GM12878 (cell line): ENCODE measurements at regions not wholly inside any gene's neighbourhood (a gene's known extent, or its start where the extent isn't known, plus 50 kb on each side); places are given as distances from the start of the nearest gene placed in this dataset.

Source experiments
- ATAC-seq: fragments of 200-7000 bp; cut with Tn5 transposase; 3 replicates; pipeline ENCODE4 v1.9.1; 2020; ENCODE audit warnings: mild to moderate bottlenecking, moderate library complexity
- BruUV-seq: library from RNA; stranded (reverse); fragments of 400-500 nt; replicated peaks from 2 replicates; lab custom pipeline; 2021; lab: Mats Ljungman, UMichigan
- CTCF ChIA-PET: fragments of 300-600 bp; sonication (Branson Sonifier 250); formaldehyde crosslinking; extraction: SDS; loops from one replicate; lab custom pipeline; 2021; ENCODE audit warnings: inconsistent platforms; lab: Yijun Ruan, JAX
- POLR2A ChIA-PET: fragments of 350-600 bp; formaldehyde crosslinking; extraction: SDS; loops from one replicate; lab custom pipeline; 2021; ENCODE audit warnings: inconsistent platforms; lab: Charles Lee
- RAD21 ChIA-PET: fragments of 300-600 bp; sonication (Branson Sonifier 250); formaldehyde crosslinking; loops from one replicate; lab custom pipeline; 2023; ENCODE audit warnings: antibody characterized with exemption; ENCODE audit not compliant: unreplicated experiment; lab: Charles Lee
- SMC1A ChIA-PET: fragments of 300-600 bp; sonication (Branson Sonifier 250); formaldehyde crosslinking; loops from one replicate; lab custom pipeline; 2023; ENCODE audit not compliant: unreplicated experiment, uncharacterized antibody; lab: Charles Lee
- DNase-seq: peaks from one replicate; pipeline ENCODE4 v3.0.0-alpha.2; 2011; ENCODE audit warnings: low read depth, low spot score
- FAIRE-seq: peaks from 3 replicates; lab custom pipeline; 2011; peaks lifted over from hg19 to GRCh38; lab: Jason Lieb, UNC
- H2AFZ ChIP-seq: 2 replicates; pipeline ENCODE4 v1.6.0; 2011; ENCODE audit warnings: low read depth, low read length, control low read depth; ENCODE audit not compliant: control insufficient read depth
- H3K27ac ChIP-seq: 2 replicates; pipeline ENCODE4 v1.5.1; 2011; ENCODE audit warnings: control low read depth; ENCODE audit not compliant: control insufficient read depth, insufficient read depth
- H3K27me3 ChIP-seq, 2 experiments: replicated peaks in 1 of 2; 2 replicates each; pipeline versions ENCODE4 v1.6.0 to v1.6.1; 2011; ENCODE audit warnings: low read length in 1 of 2; ENCODE audit not compliant: control insufficient read depth in 2 of 2, insufficient read depth in 2 of 2
- H3K36me3 ChIP-seq, 2 experiments: 2 replicates each; pipeline ENCODE4 v1.5.1; 2011; ENCODE audit warnings: low read length in 1 of 2; ENCODE audit not compliant: control insufficient read depth in 2 of 2, insufficient read depth in 2 of 2
- H3K4me1 ChIP-seq: 2 replicates; pipeline ENCODE4 v1.6.1; 2011; ENCODE audit warnings: mild to moderate bottlenecking, low read length, moderate library complexity, mixed read lengths; ENCODE audit not compliant: control insufficient read depth, insufficient read depth
- H3K4me2 ChIP-seq: 2 replicates; pipeline ENCODE4 v1.6.0; 2011; ENCODE audit warnings: control low read depth; ENCODE audit not compliant: control insufficient read depth, insufficient read depth
- H3K4me3 ChIP-seq: fragments of 200-600 bp; sonication (generic); 2 replicates; pipeline ENCODE4 v1.5.1; 2016
- H3K79me2 ChIP-seq: 2 replicates; pipeline ENCODE4 v1.6.0; 2011; ENCODE audit warnings: low read length; ENCODE audit not compliant: control insufficient read depth, insufficient read depth
- H3K9ac ChIP-seq: 2 replicates; pipeline ENCODE4 v1.8.0; 2011; ENCODE audit warnings: low read length, control low read depth, mixed read lengths; ENCODE audit not compliant: control insufficient read depth, insufficient read depth
- H3K9me3 ChIP-seq: replicated peaks from 3 replicates; pipeline ENCODE4 v1.5.1; 2011; ENCODE audit warnings: mild to moderate bottlenecking, low read length; ENCODE audit not compliant: control insufficient read depth, insufficient read depth
- H4K20me1 ChIP-seq: 2 replicates; pipeline ENCODE4 v1.6.0; 2011; ENCODE audit not compliant: control insufficient read depth, insufficient read depth
- CUX1 ChIP-seq: IDR thresholded peaks from 2 replicates; pipeline ENCODE4 v1.6.1; 2012; ENCODE audit warnings: improper control_type of control experiment, low read depth, low read length; ENCODE audit not compliant: insufficient replicate concordance
- EED ChIP-seq: sonication (generic); IDR thresholded peaks from 2 replicates; pipeline ENCODE4 v1.6.1; 2016; ENCODE audit warnings: antibody characterized with exemption, low read depth
- IRF3 ChIP-seq: fragments of 450-650 bp; IDR thresholded peaks from 2 replicates; pipeline ENCODE4 v1.6.1; 2014; ENCODE audit warnings: mild to moderate bottlenecking
- LARP7 ChIP-seq: fragments of 450-650 bp; IDR thresholded peaks from 2 replicates; pipeline ENCODE4 v1.6.1; 2017; ENCODE audit warnings: mild to moderate bottlenecking
- MXI1 ChIP-seq: fragments of 150-350 bp; IDR thresholded peaks from 2 replicates; pipeline ENCODE4 v1.6.1; 2011; ENCODE audit warnings: low read depth, mild to moderate bottlenecking, inconsistent platforms, low read length, improper control_type of control experiment
- POU2F2 ChIP-seq: IDR thresholded peaks from 3 replicates; pipeline ENCODE4 v1.6.1; 2011; ENCODE audit warnings: low read depth, mild to moderate bottlenecking, low read length, borderline replicate concordance
- RUNX3 ChIP-seq: IDR thresholded peaks from 2 replicates; pipeline ENCODE4 v1.6.1; 2012; ENCODE audit warnings: low read length, inconsistent platforms
- SMARCA5 ChIP-seq: fragments of 450-650 bp; IDR thresholded peaks from 2 replicates; pipeline ENCODE4 v1.6.1; 2017; ENCODE audit warnings: mild to moderate bottlenecking
- STAT1 ChIP-seq: fragments of 450-650 bp; conservative IDR thresholded peaks from 2 replicates; pipeline ENCODE4 v1.6.1; 2014; ENCODE audit warnings: antibody characterized with exemption, mild to moderate bottlenecking
- ZBTB4 ChIP-seq: fragments of 450-650 bp; formaldehyde crosslinking; IDR thresholded peaks from 2 replicates; pipeline ENCODE4 v1.4.0; 2022; ENCODE audit warnings: mild to moderate bottlenecking, moderate library complexity
- ZNF217 ChIP-seq: fragments of 450-650 bp; IDR thresholded peaks from 2 replicates; pipeline ENCODE4 v1.6.1; 2017; ENCODE audit warnings: antibody characterized with exemption, mild to moderate bottlenecking
- WGBS: methylation state at CpG from one replicate; pipeline ENCODE4 v1.1.6; 2016; ENCODE audit warnings: low lambda C conversion rate; ENCODE audit not compliant: insufficient replicate concordance, insufficient coverage; ENCODE audit errors: missing lambda C conversion rate; 5-methylcytosine and 5-hydroxymethylcytosine counted together
- in situ Hi-C: fragments of 300-500 bp; cut with MboI; formaldehyde crosslinking; loops from 9 replicates; pipeline ENCODE4 v1.14.3; 2018; ENCODE audit warnings: mixed read lengths
- intact Hi-C: fragments of 100-400 bp; cut with micrococcal nuclease; formaldehyde crosslinking; loops from one replicate; pipeline ENCODE4 v1.14.2; 2022; ENCODE audit not compliant: unreplicated experiment

- no peak for TF ChIP-seq MXI1
- TF ChIP-seq, all 136 proteins: peak for 0
Measured at GRCh38 chr7:16268821-16269768, 152.2 kb downstream of the CRPPA start (continued).

- intact Hi-C loops = no loop called here
- Histone ChIP-seq H3K9ac (no peak overlapping the region), H2AFZ (no peak overlapping the region), H3K36me3 (no peaks in the 10 kb centered on the region), H3K4me3 (no peak overlapping the region), H3K4me2 (no peak overlapping the region), H3K27me3 (no peaks in the 10 kb centered on the region), H3K79me2 (no peaks in the 10 kb centered on the region), H3K27ac (no peak overlapping the region), H3K9me3 (no peaks in the 10 kb centered on the region), H4K20me1 (no peaks in the 10 kb centered on the region), H3K4me1 (no peaks in the 10 kb centered on the region)
- in situ Hi-C loops = no loop called here
- WGBS = 19% methylated on average over 5 of the region's 5 CpGs
- no TSS peak for BruUV-seq
- RAD21 ChIA-PET = no interaction called here
- CTCF ChIA-PET = no interaction called here
- POLR2A ChIA-PET = no interaction called here
- ATAC-seq = no peak
- SMC1A ChIA-PET = no interaction called here
- no peak for DNase-seq
- no peak for FAIRE-seq
- TF ChIP-seq RUNX3 (no peak), SMARCA5 (no peak), STAT1 (no peak), IRF3 (no peak), MXI1 (no peak), ZBTB4 (CRISPR knock-in tag) (no peak), CUX1 (no peak), LARP7 (no peak), EED (no peak), POU2F2 (no peak), ZNF217 (no peak)
Measured at GRCh38 chr7:16267953-16268820, 153.2 kb downstream of the CRPPA start.
